ENCODE measurements at regions not wholly inside any gene's neighbourhood (a gene's known extent, or its start where the extent isn't known, plus 50 kb on each side); places are given as distances from the start of the nearest gene placed in this dataset.

- H3K56ac ChIP-seq (replicated peaks; ENCODE audit: insufficient read length, low read depth, low read length), result no peak overlapping the region
- no peak overlapping the region for H3K9ac ChIP-seq (replicated peaks in 1 of 4; ENCODE audit: extremely low read depth in 1 of 4, low read depth in 3 of 4, low read length in 3 of 4)
- H4K20me1 ChIP-seq (replicated peaks in 1 of 2; ENCODE audit: control insufficient read depth in 1 of 2, insufficient read depth in 2 of 2, low read length in 2 of 2), result no peaks in the 10 kb centered on the region
- DNase-seq (ENCODE audit: low read depth in 1 of 2, low spot score in 2 of 2) (no peak), FAIRE-seq (no peak)
- TF ChIP-seq NANOG (IDR thresholded peaks at IDR 0.05; ENCODE audit: insufficient read depth, low read depth, low read length, poor library complexity, severe bottlenecking) (no peak), CBX5 (IDR thresholded peaks at IDR 0.05; ENCODE audit: low read depth, low read length) (no peak), CTCF (IDR thresholded peaks at IDR 0.05; ENCODE audit: control extremely low read depth in 1 of 3, insufficient read depth in 1 of 3, low read depth in 1 of 3, low read length in 3 of 3) (no peak), BACH1 (IDR thresholded peaks at IDR 0.05; ENCODE audit: low read length) (no peak)
- H2BK5ac ChIP-seq (ENCODE audit: low read depth, low read length), result no peak overlapping the region
- H3K23me2 ChIP-seq (ENCODE audit: low read depth, low read length), result no peaks in the 10 kb centered on the region
- H2BK20ac ChIP-seq (ENCODE audit: low read length), result no peak overlapping the region
- no peak overlapping the region for H2BK15ac ChIP-seq (ENCODE audit: low read length)
- WGBS, 2 experiments (ENCODE audit: extremely low coverage in 1 of 2, insufficient coverage in 1 of 2, insufficient read length in 1 of 2, insufficient replicate concordance in 2 of 2, low coverage in 1 of 2, low lambda C conversion rate in 2 of 2, missing lambda C conversion rate in 1 of 2), result 78% methylated on average over 10 of the region's 10 CpGs; no CpG with 5 or more reads in 1 of the 2 experiments
- H3K79me2 ChIP-seq (ENCODE audit: control insufficient read depth in 1 of 2, insufficient read depth in 2 of 2, low read length in 2 of 2), result no peaks in the 10 kb centered on the region
- no peaks in the 10 kb centered on the region for H3K79me1 ChIP-seq (ENCODE audit: low read depth, low read length)
- no peak overlapping the region for H4K8ac ChIP-seq (ENCODE audit: extremely low read depth, insufficient read depth, low read length)
- H3K36me3 ChIP-seq (ENCODE audit: control insufficient read depth in 2 of 4, insufficient read depth in 4 of 4, low read length in 3 of 4), result no peaks in the 10 kb centered on the region
- H3K9me3 ChIP-seq (ENCODE audit: insufficient read depth in 2 of 2, low read depth in 1 of 2, low read length in 1 of 2), result peaks cover 0 to 2% of the 10 kb centered on the region in 2 experiments; a peak in 1 of 4 replicates
- POLR2A ChIA-PET (ENCODE audit: partially characterized antibody), result no interaction called here
- H2BK120ac ChIP-seq (replicated peaks; ENCODE audit: low read depth, low read length), result no peak overlapping the region
- H3K4me3 ChIP-seq (ENCODE audit: extremely low read depth in 1 of 4, insufficient read depth in 2 of 4, low read depth in 3 of 4, low read length in 4 of 4), result no peak overlapping the region
- H3K14ac ChIP-seq (ENCODE audit: insufficient read length), result no peak overlapping the region
- H3K4me2 ChIP-seq (ENCODE audit: insufficient read depth in 1 of 2, low read depth in 2 of 2, low read length in 2 of 2), result no peak overlapping the region
- no peak overlapping the region for H3K27ac ChIP-seq (ENCODE audit: low read depth, low read length)
- no peak overlapping the region for H3K23ac ChIP-seq (ENCODE audit: insufficient read length)
- no peaks in the 10 kb centered on the region for H3K4me1 ChIP-seq (replicated peaks in 1 of 4; ENCODE audit: control insufficient read depth in 3 of 4, insufficient read depth in 4 of 4, low read length in 3 of 4)
- H3K27me3 ChIP-seq (replicated peaks in 1 of 4; ENCODE audit: control insufficient read depth in 3 of 4, extremely low read depth in 1 of 4, insufficient read depth in 3 of 4, low read length in 3 of 4), result no peaks in the 10 kb centered on the region
- CTCF ChIA-PET (ENCODE audit: partially characterized antibody), result no interaction called here
- H2AK5ac ChIP-seq (ENCODE audit: low read depth, low read length), result no peak overlapping the region
- H4K91ac ChIP-seq (replicated peaks; ENCODE audit: insufficient read length, low read length), result no peak overlapping the region
- H2AFZ ChIP-seq (ENCODE audit: low read length), result no peak overlapping the region
- no peak overlapping the region for H3K18ac ChIP-seq (ENCODE audit: extremely low read depth, low read length)
- H4K5ac ChIP-seq (ENCODE audit: insufficient read length, low read depth, low read length), result no peak overlapping the region
- no peak overlapping the region for H3K4ac ChIP-seq (replicated peaks; ENCODE audit: insufficient read length, low read depth, low read length)
- no peak overlapping the region for H2BK12ac ChIP-seq (ENCODE audit: low read depth, low read length)
These were observed 279.5 kb upstream of the AUTS2 start for GRCh38 chr7:69318794-69319193.

All from H1 (cell line).